Memory B cell (primary cell): ENCODE measurements at regions not wholly inside any gene's neighbourhood (a gene's known extent, or its start where the extent isn't known, plus 50 kb on each side); places are given as distances from the start of the nearest gene placed in this dataset.
"Not testable (repeated sequence)": the region's sequence is repeated elsewhere in the genome, so short reads cannot be mapped to it uniquely, and the experiment has no call there.

Source experiments
- ATAC-seq: fragments of 150-1000 bp; cut with Tn5 transposase; 2 replicates; pipeline ENCODE4 v1.10.0; 2021; ENCODE audit warnings: low read depth, mild to moderate bottlenecking, moderate library complexity
- DNase-seq, 2 donors: peaks; one replicate each; pipeline ENCODE4 v3.0.0; 2022; ENCODE audit warnings: low spot score in 2 of 2
- H3K27ac Mint-ChIP-seq: one replicate; pipeline ENCODE4 v1.8.0; 2022; ENCODE audit warnings: mild to moderate bottlenecking, moderate library complexity, mixed read lengths
- H3K27me3 Mint-ChIP-seq: one replicate; pipeline ENCODE4 v1.8.0; 2022; ENCODE audit warnings: mixed read lengths
- H3K36me3 Mint-ChIP-seq: one replicate; pipeline ENCODE4 v1.8.0; 2022; ENCODE audit warnings: mild to moderate bottlenecking, mixed read lengths
- H3K4me1 Mint-ChIP-seq: one replicate; pipeline ENCODE4 v1.8.0; 2022; ENCODE audit warnings: mixed read lengths
- H3K4me3 Mint-ChIP-seq: one replicate; pipeline ENCODE4 v1.8.0; 2022; ENCODE audit warnings: mild to moderate bottlenecking, moderate library complexity, mixed read lengths
- H3K9me3 Mint-ChIP-seq: one replicate; pipeline ENCODE4 v1.8.0; 2022; ENCODE audit warnings: mixed read lengths

GRCh38 chr13:70812481-70812880 lies 704.2 kb upstream of the KLHL1 start:
- H3K4me1 Mint-ChIP-seq: no peaks in the 10 kb centered on the region
- DNase-seq: no peak
- H3K36me3 Mint-ChIP-seq: no peaks in the 10 kb centered on the region
- no peak overlapping the region for H3K4me3 Mint-ChIP-seq
- H3K27ac Mint-ChIP-seq: no peak overlapping the region
- H3K27me3 Mint-ChIP-seq: no peaks in the 10 kb centered on the region
- peaks cover 8% of the 10 kb centered on the region for H3K9me3 Mint-ChIP-seq
- ATAC-seq: no peak

- no peak overlapping the region for H3K4me3 Mint-ChIP-seq
These were observed 701.3 kb upstream of the KLHL1 start for GRCh38 chr13:70809588-70809987.

GRCh38 chr13:70798385-70798784 lies 690.1 kb upstream of the KLHL1 start:
- Mint-ChIP-seq H3K27me3 (no peaks in the 10 kb centered on the region), H3K4me1 (no peaks in the 10 kb centered on the region), H3K4me3 (no peak overlapping the region), H3K9me3 (peaks cover 3% of the 10 kb centered on the region), H3K27ac (no peak overlapping the region), H3K36me3 (no peaks in the 10 kb centered on the region)
- no peak for DNase-seq
- ATAC-seq: no peak

More at GRCh38 chr13:70809588-70809987, 701.3 kb upstream of the KLHL1 start:
- Mint-ChIP-seq H3K36me3 (no peaks in the 10 kb centered on the region), H3K4me1 (no peaks in the 10 kb centered on the region), H3K27ac (no peak overlapping the region), H3K9me3 (peaks cover 9% of the 10 kb centered on the region), H3K27me3 (no peaks in the 10 kb centered on the region)
- no peak for ATAC-seq
- DNase-seq: no peak

- ATAC-seq (no peak), DNase-seq (no peak)
- H3K27ac Mint-ChIP-seq: no peak overlapping the region
- H3K36me3 Mint-ChIP-seq: no peaks in the 10 kb centered on the region
- H3K27me3 Mint-ChIP-seq: no peaks in the 10 kb centered on the region
- peaks cover 3% of the 10 kb centered on the region for H3K9me3 Mint-ChIP-seq
- no peak overlapping the region for H3K4me3 Mint-ChIP-seq
- no peaks in the 10 kb centered on the region for H3K4me1 Mint-ChIP-seq
These were observed 687.2 kb upstream of the KLHL1 start for GRCh38 chr13:70795484-70795883.

GRCh38 chr13:70792121-70792520 lies 683.9 kb upstream of the KLHL1 start:
- H3K36me3 Mint-ChIP-seq: no peaks in the 10 kb centered on the region
- H3K4me1 Mint-ChIP-seq: no peaks in the 10 kb centered on the region
- no peak overlapping the region for H3K27ac Mint-ChIP-seq
- no peaks in the 10 kb centered on the region for H3K27me3 Mint-ChIP-seq
- H3K4me3 Mint-ChIP-seq: no peak overlapping the region
- peaks cover 4% of the 10 kb centered on the region for H3K9me3 Mint-ChIP-seq
- ATAC-seq (no peak), DNase-seq (no peak)

- H3K4me3 Mint-ChIP-seq: no peak overlapping the region
- H3K9me3 Mint-ChIP-seq: peaks cover 4% of the 10 kb centered on the region
- H3K27ac Mint-ChIP-seq: no peak overlapping the region
- ATAC-seq: no peak
- H3K27me3 Mint-ChIP-seq: no peaks in the 10 kb centered on the region
- H3K4me1 Mint-ChIP-seq: no peaks in the 10 kb centered on the region
- DNase-seq: no peak
- no peaks in the 10 kb centered on the region for H3K36me3 Mint-ChIP-seq
These were observed 681.5 kb upstream of the KLHL1 start for GRCh38 chr13:70789751-70790150.

GRCh38 chr13:70788074-70788473 lies 679.8 kb upstream of the KLHL1 start:
- no peak overlapping the region for H3K27ac Mint-ChIP-seq
- H3K36me3 Mint-ChIP-seq: no peaks in the 10 kb centered on the region
- H3K9me3 Mint-ChIP-seq: peaks cover 4% of the 10 kb centered on the region
- no peaks in the 10 kb centered on the region for H3K4me1 Mint-ChIP-seq
- DNase-seq (no peak), ATAC-seq (no peak)
- no peak overlapping the region for H3K4me3 Mint-ChIP-seq
- H3K27me3 Mint-ChIP-seq: no peaks in the 10 kb centered on the region

GRCh38 chr13:70784207-70784989 lies 676.1 kb upstream of the KLHL1 start:
- no peak for DNase-seq
- Mint-ChIP-seq H3K9me3 (peaks cover 4% of the 10 kb centered on the region), H3K4me1 (no peaks in the 10 kb centered on the region), H3K27ac (no peak overlapping the region), H3K36me3 (no peaks in the 10 kb centered on the region), H3K27me3 (no peaks in the 10 kb centered on the region), H3K4me3 (no peak overlapping the region)
- ATAC-seq: no peak

- DNase-seq: no peak
- H3K36me3 Mint-ChIP-seq: no peaks in the 10 kb centered on the region
- H3K4me1 Mint-ChIP-seq: no peaks in the 10 kb centered on the region
- H3K9me3 Mint-ChIP-seq: no peaks in the 10 kb centered on the region
- no peaks in the 10 kb centered on the region for H3K27me3 Mint-ChIP-seq
- H3K27ac Mint-ChIP-seq: no peak overlapping the region
- H3K4me3 Mint-ChIP-seq: no peak overlapping the region
- ATAC-seq: no peak
These were observed 661.6 kb upstream of the KLHL1 start for GRCh38 chr13:70769817-70770216.

GRCh38 chr13:70758932-70759331 lies 650.7 kb upstream of the KLHL1 start:
- no peaks in the 10 kb centered on the region for H3K4me1 Mint-ChIP-seq
- H3K27ac Mint-ChIP-seq: no peak overlapping the region
- no peaks in the 10 kb centered on the region for H3K36me3 Mint-ChIP-seq
- ATAC-seq (no peak), DNase-seq (no peak)
- H3K4me3 Mint-ChIP-seq: no peak overlapping the region
- H3K9me3 Mint-ChIP-seq: peaks cover 2% of the 10 kb centered on the region
- H3K27me3 Mint-ChIP-seq: no peaks in the 10 kb centered on the region

GRCh38 chr13:70756088-70756487 lies 647.8 kb upstream of the KLHL1 start:
- no peaks in the 10 kb centered on the region for H3K4me1 Mint-ChIP-seq
- H3K9me3 Mint-ChIP-seq: peaks cover 2% of the 10 kb centered on the region
- ATAC-seq (no peak), DNase-seq (no peak)
- no peaks in the 10 kb centered on the region for H3K27me3 Mint-ChIP-seq
- no peaks in the 10 kb centered on the region for H3K36me3 Mint-ChIP-seq
- H3K4me3 Mint-ChIP-seq: no peak overlapping the region
- H3K27ac Mint-ChIP-seq: no peak overlapping the region

GRCh38 chr13:70755456-70755855 lies 647.2 kb upstream of the KLHL1 start:
- ATAC-seq (no peak), DNase-seq (no peak)
- no peak overlapping the region for H3K4me3 Mint-ChIP-seq
- peaks cover 3% of the 10 kb centered on the region for H3K9me3 Mint-ChIP-seq
- H3K27me3 Mint-ChIP-seq: no peaks in the 10 kb centered on the region
- H3K36me3 Mint-ChIP-seq: no peaks in the 10 kb centered on the region
- no peak overlapping the region for H3K27ac Mint-ChIP-seq
- H3K4me1 Mint-ChIP-seq: no peaks in the 10 kb centered on the region

- H3K9me3 Mint-ChIP-seq: peaks cover 6% of the 10 kb centered on the region
- H3K27ac Mint-ChIP-seq: no peak overlapping the region
- no peaks in the 10 kb centered on the region for H3K36me3 Mint-ChIP-seq
- no peaks in the 10 kb centered on the region for H3K4me1 Mint-ChIP-seq
- H3K27me3 Mint-ChIP-seq: no peaks in the 10 kb centered on the region
- no peak for ATAC-seq
- no peak overlapping the region for H3K4me3 Mint-ChIP-seq
- DNase-seq: no peak
These were observed 639.0 kb upstream of the KLHL1 start for GRCh38 chr13:70747262-70747661.

GRCh38 chr13:70746469-70746868 lies 638.2 kb upstream of the KLHL1 start:
- not testable (repeated sequence) for ATAC-seq, H3K4me1 Mint-ChIP-seq, H3K27me3 Mint-ChIP-seq, H3K36me3 Mint-ChIP-seq, H3K27ac Mint-ChIP-seq, H3K9me3 Mint-ChIP-seq, H3K4me3 Mint-ChIP-seq, DNase-seq

GRCh38 chr13:70736622-70737317 lies 628.5 kb upstream of the KLHL1 start:
- Mint-ChIP-seq H3K27ac (no peak overlapping the region), H3K36me3 (no peaks in the 10 kb centered on the region), H3K4me3 (no peak overlapping the region), H3K4me1 (no peaks in the 10 kb centered on the region), H3K27me3 (no peaks in the 10 kb centered on the region), H3K9me3 (no peaks in the 10 kb centered on the region)
- DNase-seq (no peak), ATAC-seq (no peak)
